OCI-LY7 (cell line): ENCODE measurements at regions not wholly inside any gene's neighbourhood (a gene's known extent, or its start where the extent isn't known, plus 50 kb on each side); places are given as distances from the start of the nearest gene placed in this dataset.

ENCODE experiments used
- BruUV-seq: library from RNA; stranded (reverse); fragments of 400-500 nt; replicated peaks from 2 replicates; lab custom pipeline; 2021; lab: Mats Ljungman, UMichigan
- CTCF ChIA-PET: fragments of 300-600 bp; sonication (Branson Sonifier 250); formaldehyde crosslinking; loops from one replicate; lab custom pipeline; 2022; ENCODE audit warnings: antibody characterized with exemption; ENCODE audit not compliant: unreplicated experiment; lab: Charles Lee
- POLR2A ChIA-PET: fragments of 300-600 bp; sonication (Branson Sonifier 250); formaldehyde crosslinking; loops from one replicate; lab custom pipeline; 2022; ENCODE audit warnings: antibody characterized with exemption; lab: Charles Lee
- DNase-seq: peaks from one replicate; pipeline ENCODE4 v3.0.0-alpha.2; 2015; ENCODE audit warnings: low spot score
- H2AFZ ChIP-seq: fragments of 200-600 bp; sonication (generic), shearing (Covaris generic); 2 replicates; pipeline ENCODE4 v1.6.1; 2014; ENCODE audit warnings: mild to moderate bottlenecking, antibody characterized with exemption, low read length, moderate library complexity
- H3K27ac ChIP-seq: fragments of 200-600 bp; sonication (generic); 2 replicates; pipeline ENCODE4 v1.5.1; 2014; ENCODE audit warnings: mixed run types, low read depth, mild to moderate bottlenecking, moderate library complexity, low read length, inconsistent platforms; ENCODE audit not compliant: poor library complexity, severe bottlenecking
- H3K36me3 ChIP-seq: fragments of 200-600 bp; sonication (generic); 2 replicates; pipeline ENCODE4 v1.6.1; 2014; ENCODE audit warnings: mild to moderate bottlenecking, antibody characterized with exemption, low read length, moderate library complexity, mixed read lengths; ENCODE audit not compliant: insufficient read depth
- H3K4me1 ChIP-seq: fragments of 200-600 bp; sonication (generic); 2 replicates; pipeline ENCODE4 v1.5.1; 2014; ENCODE audit warnings: mild to moderate bottlenecking, low read length; ENCODE audit not compliant: insufficient read depth, poor library complexity, severe bottlenecking
- H3K4me2 ChIP-seq: fragments of 200-600 bp; sonication (generic); 2 replicates; pipeline ENCODE4 v1.6.1; 2014; ENCODE audit warnings: mild to moderate bottlenecking, low read length
- H3K4me3 ChIP-seq: fragments of 200-600 bp; sonication (generic); 2 replicates; pipeline ENCODE4 v1.5.1; 2014; ENCODE audit warnings: mild to moderate bottlenecking, low read depth, low read length; ENCODE audit not compliant: poor library complexity, severe bottlenecking
- H3K79me2 ChIP-seq: fragments of 200-600 bp; sonication (generic); 2 replicates; pipeline ENCODE4 v1.6.1; 2016; ENCODE audit warnings: low read depth, mild to moderate bottlenecking, low read length, moderate library complexity, mixed read lengths; ENCODE audit not compliant: insufficient read depth
- H3K9me2 ChIP-seq: fragments of 200-600 bp; sonication (generic); 2 replicates; pipeline ENCODE4 v1.6.1; 2016; ENCODE audit warnings: mild to moderate bottlenecking, low read length, mixed read lengths; ENCODE audit not compliant: insufficient read depth
- H3K9me3 ChIP-seq: fragments of 200-600 bp; sonication (generic); 2 replicates; pipeline ENCODE4 v1.6.1; 2014; ENCODE audit warnings: mild to moderate bottlenecking, mixed run types, low read length, mixed read lengths
- H4K20me1 ChIP-seq: fragments of 200-600 bp; sonication (generic); 2 replicates; pipeline ENCODE4 v1.6.1; 2014; ENCODE audit warnings: mild to moderate bottlenecking, antibody characterized with exemption, low read length, moderate library complexity, mixed read lengths; ENCODE audit not compliant: insufficient read depth
- CTCF ChIP-seq: fragments of 200-600 bp; sonication (generic); conservative IDR thresholded peaks from 2 replicates; pipeline ENCODE4 v1.5.1; 2014; ENCODE audit warnings: mild to moderate bottlenecking, antibody characterized with exemption, low read length, moderate library complexity, mixed read lengths
- EZH2phosphoT487 ChIP-seq: fragments of 200-600 bp; sonication (generic); IDR thresholded peaks from 2 replicates; pipeline ENCODE4 v1.6.1; 2018; ENCODE audit warnings: low read depth, borderline replicate concordance, mild to moderate bottlenecking, mixed run types, antibody characterized with exemption, low read length, moderate library complexity, mixed read lengths
- intact Hi-C: fragments of 100-400 bp; cut with micrococcal nuclease; formaldehyde crosslinking; loops from one replicate; pipeline ENCODE4 v1.10.0; 2022; ENCODE audit not compliant: unreplicated experiment

DNA sequence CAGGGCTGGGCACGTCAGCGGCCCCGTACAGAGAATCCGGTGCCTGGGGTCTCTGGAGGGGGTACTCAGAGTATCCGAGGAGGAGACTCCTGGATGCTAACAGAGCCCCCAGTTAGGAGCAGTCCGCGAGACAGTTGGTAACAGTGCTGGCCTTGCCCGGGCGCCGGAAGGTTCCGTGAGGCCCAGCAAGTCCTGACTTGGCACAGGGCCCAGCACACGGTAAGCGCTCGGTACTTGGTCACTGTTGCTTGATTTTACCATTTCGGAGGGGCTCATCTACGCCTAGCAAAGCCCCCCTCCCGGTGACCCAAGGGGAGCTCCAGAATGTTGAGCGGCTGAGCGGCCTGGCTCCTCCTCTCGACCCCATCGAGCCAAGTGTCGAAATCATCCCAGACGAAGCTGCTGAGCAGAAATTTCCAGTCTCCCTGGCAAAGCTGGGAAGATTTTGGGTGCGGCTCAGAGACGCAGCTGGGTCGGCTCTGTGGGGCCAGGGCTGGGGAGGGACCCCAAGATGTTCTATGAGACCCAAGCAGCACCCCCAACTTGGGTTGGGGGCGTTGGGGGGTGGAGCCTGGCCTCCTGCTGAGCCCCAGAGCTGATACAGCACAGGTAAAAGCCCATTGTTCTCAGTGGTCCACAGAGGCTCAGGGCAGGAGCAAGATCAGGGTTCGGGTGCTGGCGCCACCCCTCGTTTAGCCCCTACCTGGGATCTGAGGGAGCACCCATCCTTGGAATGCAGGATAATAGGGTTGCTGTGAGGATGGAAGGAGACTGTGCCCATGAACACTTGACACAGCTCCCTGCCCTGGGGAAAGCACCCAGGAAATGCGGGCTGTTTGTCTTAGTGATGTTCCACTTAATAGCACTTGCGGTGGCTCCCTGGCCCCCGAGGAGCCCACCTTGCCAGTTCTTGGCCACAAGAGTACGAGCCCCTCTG lies 137.2 kb downstream of the C9orf50 start:
- intact Hi-C loops = no loop called here
- H3K79me2 ChIP-seq = no peaks in the 10 kb centered on the region
- H3K36me3 ChIP-seq = no peaks in the 10 kb centered on the region
- H4K20me1 ChIP-seq = no peaks in the 10 kb centered on the region
- no peak overlapping the region for H2AFZ ChIP-seq
- H3K4me2 ChIP-seq = no peak overlapping the region
- no peak overlapping the region for H3K4me3 ChIP-seq
- POLR2A ChIA-PET = no interaction called here
- H3K4me1 ChIP-seq = no peaks in the 10 kb centered on the region
- no peak overlapping the region for H3K27ac ChIP-seq
- no TSS peak for BruUV-seq
- CTCF ChIA-PET = no interaction called here
- no peak for TF ChIP-seq CTCF
- TF ChIP-seq EZH2phosphoT487 = no peak
- DNase-seq = no peak
- H3K9me2 ChIP-seq = no peaks in the 10 kb centered on the region
- H3K9me3 ChIP-seq = no peaks in the 10 kb centered on the region

DNA sequence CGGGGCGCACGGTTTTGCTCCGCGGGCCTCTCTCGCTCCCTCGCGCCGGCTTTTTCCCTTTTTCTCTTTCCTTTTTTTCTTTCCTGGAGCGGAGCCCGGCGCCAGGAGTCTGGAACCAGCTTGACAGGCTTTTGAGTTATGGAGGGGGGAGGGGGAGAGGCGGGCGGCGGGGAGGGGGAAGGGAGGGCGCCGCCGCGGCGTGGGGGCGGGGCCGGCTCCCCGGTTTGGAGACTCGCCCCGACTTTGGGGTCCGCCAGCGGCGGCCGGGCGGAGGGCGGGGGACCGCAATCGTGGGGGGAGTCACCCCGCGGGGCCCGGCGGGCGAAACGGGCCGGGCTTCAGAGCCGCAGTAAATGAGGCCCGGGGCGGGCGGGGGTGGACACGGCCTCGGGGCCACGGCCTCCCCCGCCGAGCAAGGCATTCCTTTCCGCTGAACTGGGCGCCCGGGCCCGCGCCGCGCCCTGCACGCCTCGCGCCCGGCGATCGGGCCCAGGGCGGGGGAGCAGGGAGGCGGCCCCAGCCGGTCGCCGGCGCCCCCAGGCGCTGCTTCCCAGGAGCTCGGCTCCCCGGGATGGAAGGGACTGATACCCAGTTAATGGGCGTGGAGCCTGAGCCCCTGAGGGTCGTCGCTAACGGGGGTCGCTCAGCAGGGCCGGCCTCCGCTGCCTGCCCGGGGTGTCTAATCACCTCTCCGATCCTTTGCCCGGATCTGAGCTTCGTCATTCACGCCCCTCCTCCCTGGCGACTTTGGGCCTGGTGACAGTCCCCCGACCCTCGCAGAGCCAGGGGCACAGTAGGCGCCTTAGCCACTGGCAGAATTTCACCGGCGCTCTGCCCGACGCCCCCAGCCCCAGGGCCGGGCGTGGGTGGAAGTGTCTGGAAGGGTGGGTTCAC lies 138.1 kb downstream of the C9orf50 start:
- intact Hi-C loops = no loop called here
- DNase-seq = no peak
- no peaks in the 10 kb centered on the region for H3K79me2 ChIP-seq
- no peaks in the 10 kb centered on the region for H4K20me1 ChIP-seq
- no peaks in the 10 kb centered on the region for H3K4me1 ChIP-seq
- no peaks in the 10 kb centered on the region for H3K36me3 ChIP-seq
- H2AFZ ChIP-seq = no peak overlapping the region
- CTCF ChIA-PET = no interaction called here
- H3K4me3 ChIP-seq = no peak overlapping the region
- TF ChIP-seq EZH2phosphoT487 (no peak), CTCF (no peak)
- H3K9me2 ChIP-seq = no peaks in the 10 kb centered on the region
- POLR2A ChIA-PET = no interaction called here
- H3K27ac ChIP-seq = no peak overlapping the region
- H3K4me2 ChIP-seq = no peak overlapping the region
- H3K9me3 ChIP-seq = no peaks in the 10 kb centered on the region
- BruUV-seq = no TSS peak
